Brain microvascular endothelial cell (primary cell): ENCODE measurements at regions not wholly inside any gene's neighbourhood (a gene's known extent, or its start where the extent isn't known, plus 50 kb on each side); places are given as distances from the start of the nearest gene placed in this dataset.

ENCODE experiments used
- DNase-seq: peaks from one replicate; pipeline ENCODE4 v3.0.0-alpha.2; 2020
- H3K27ac ChIP-seq: fragments of 250-450 bp; sonication (Bioruptor Pico); 2 replicates; pipeline ENCODE4 v1.5.1; 2020; ENCODE audit warnings: mild to moderate bottlenecking, moderate library complexity
- H3K27me3 ChIP-seq: fragments of 250-450 bp; sonication (Bioruptor Pico); replicated peaks from 2 replicates; pipeline ENCODE4 v1.5.1; 2020; ENCODE audit warnings: mild to moderate bottlenecking
- H3K36me3 ChIP-seq: fragments of 250-450 bp; sonication (Bioruptor Pico); replicated peaks from 2 replicates; pipeline ENCODE4 v1.5.1; 2020; ENCODE audit warnings: mild to moderate bottlenecking
- H3K4me3 ChIP-seq: 2 replicates; pipeline ENCODE4 v1.5.1; 2011; ENCODE audit warnings: low read depth, mild to moderate bottlenecking, control low read depth, low read length, moderate library complexity
- CTCF ChIP-seq: IDR thresholded peaks from 2 replicates; pipeline ENCODE4 v1.5.1; 2011; ENCODE audit warnings: low read depth, mild to moderate bottlenecking, moderate library complexity, low read length, control low read depth, inconsistent platforms; ENCODE audit errors: missing control alignments
- in situ Hi-C: cut with HindIII; loops from 2 replicates; pipeline ENCODE4 v1.10.0; 2017; ENCODE audit warnings: low sequenced_read_pairs, low pct_ligation_motif_present

GRCh38 chr18:45353530-45353929 lies 261.7 kb upstream of the SLC14A2 start:
- Histone ChIP-seq H3K27ac (no peak overlapping the region), H3K27me3 (no peaks in the 10 kb centered on the region), H3K36me3 (no peaks in the 10 kb centered on the region), H3K4me3 (no peak overlapping the region)
- no peak for TF ChIP-seq CTCF
- DNase-seq = no peak
- in situ Hi-C loops = no loop called here

- in situ Hi-C loops = no loop called here
- DNase-seq = no peak
- Histone ChIP-seq H3K36me3 (no peaks in the 10 kb centered on the region), H3K4me3 (no peak overlapping the region), H3K27me3 (no peaks in the 10 kb centered on the region), H3K27ac (no peak overlapping the region)
- no peak for TF ChIP-seq CTCF
Observed at GRCh38 chr18:45355944-45356520, 259.2 kb upstream of the SLC14A2 start.

- DNase-seq = no peak
- Histone ChIP-seq H3K27me3 (no peaks in the 10 kb centered on the region), H3K27ac (no peak overlapping the region), H3K36me3 (no peaks in the 10 kb centered on the region), H3K4me3 (no peak overlapping the region)
- in situ Hi-C loops = no loop called here
- no peak for TF ChIP-seq CTCF
Observed at GRCh38 chr18:45357686-45358470, 257.4 kb upstream of the SLC14A2 start.

GRCh38 chr18:45359275-45360009 lies 255.8 kb upstream of the SLC14A2 start:
- no peak for TF ChIP-seq CTCF
- no peaks in the 10 kb centered on the region for H3K27me3 ChIP-seq
- H3K36me3 ChIP-seq = no peaks in the 10 kb centered on the region
- H3K4me3 ChIP-seq = no peak overlapping the region
- DNase-seq = no peak
- in situ Hi-C loops = no loop called here
- no peak overlapping the region for H3K27ac ChIP-seq

GRCh38 chr18:45361125-45361851 lies 254.0 kb upstream of the SLC14A2 start:
- Histone ChIP-seq H3K27me3 (no peaks in the 10 kb centered on the region), H3K36me3 (no peaks in the 10 kb centered on the region), H3K4me3 (no peak overlapping the region), H3K27ac (no peak overlapping the region)
- in situ Hi-C loops = no loop called here
- DNase-seq = no peak
- no peak for TF ChIP-seq CTCF
